ENCODE measurements at regions not wholly inside any gene's neighbourhood (a gene's known extent, or its start where the extent isn't known, plus 50 kb on each side); places are given as distances from the start of the nearest gene placed in this dataset.

- TF ChIP-seq CTCF (IDR thresholded peaks at IDR 0.05; ENCODE audit: unreplicated experiment), result no peak
- Mint-ChIP-seq H3K27me3 (ENCODE audit: insufficient read depth, unreplicated experiment) (no peaks in the 10 kb centered on the region), H3K27ac (ENCODE audit: low read depth, unreplicated experiment) (no peak overlapping the region), H3K4me1 (ENCODE audit: insufficient read depth, unreplicated experiment) (peaks cover 6% of the 10 kb centered on the region), H3K4me3 (ENCODE audit: unreplicated experiment) (no peak overlapping the region), H3K9me3 (ENCODE audit: unreplicated experiment) (no peaks in the 10 kb centered on the region), H3K36me3 (ENCODE audit: insufficient read depth, unreplicated experiment) (no peaks in the 10 kb centered on the region)
- no TSS peak for BruUV-seq (replicated peaks)
- POLR2A ChIA-PET, result interaction anchor here (1.4 to 1.8 kb wide), 2 partner anchors 8 to 11 kb away, joined by 4 to 6 read pairs; no protein-coding TSS in a partner anchor
- DNase-seq (ENCODE audit: unreplicated experiment), result no peak
- CTCF ChIA-PET, result no interaction called here
- intact Hi-C loops (cut with micrococcal nuclease), result no loop called here
Measured at GRCh38 chr1:55529017-55529416, 313.9 kb upstream of the USP24 start.

GRCh38 chr1:55527831-55528230, 312.7 kb upstream of the USP24 start:
- H3K36me3 Mint-ChIP-seq (ENCODE audit: insufficient read depth, unreplicated experiment), result no peaks in the 10 kb centered on the region
- TF ChIP-seq CTCF (IDR thresholded peaks at IDR 0.05; ENCODE audit: unreplicated experiment), result no peak
- no peaks in the 10 kb centered on the region for H3K9me3 Mint-ChIP-seq (ENCODE audit: unreplicated experiment)
- CTCF ChIA-PET, result interaction anchor here (0.7 kb wide), 1 partner anchor 939 kb away, joined by 4 read pairs; no protein-coding TSS in a partner anchor
- intact Hi-C loops (cut with micrococcal nuclease), result no loop called here
- H3K27ac Mint-ChIP-seq (ENCODE audit: low read depth, unreplicated experiment), result no peak overlapping the region
- POLR2A ChIA-PET, result no interaction called here
- H3K4me3 Mint-ChIP-seq (ENCODE audit: unreplicated experiment), result no peak overlapping the region
- no peak for DNase-seq (ENCODE audit: unreplicated experiment)
- H3K27me3 Mint-ChIP-seq (ENCODE audit: insufficient read depth, unreplicated experiment), result no peaks in the 10 kb centered on the region
- H3K4me1 Mint-ChIP-seq (ENCODE audit: insufficient read depth, unreplicated experiment), result peaks cover 6% of the 10 kb centered on the region
- BruUV-seq (replicated peaks), result no TSS peak

GRCh38 chr1:55526716-55527115, 311.6 kb upstream of the USP24 start:
- ChIA-PET POLR2A (no interaction called here), CTCF (interaction anchor here (0.7 to 0.8 kb wide), 2 partner anchors 9 to 15 kb away, joined by 3 read pairs; no protein-coding TSS in a partner anchor)
- Mint-ChIP-seq H3K4me3 (ENCODE audit: unreplicated experiment) (no peak overlapping the region), H3K9me3 (ENCODE audit: unreplicated experiment) (no peaks in the 10 kb centered on the region), H3K4me1 (ENCODE audit: insufficient read depth, unreplicated experiment) (peaks cover 5% of the 10 kb centered on the region), H3K27me3 (ENCODE audit: insufficient read depth, unreplicated experiment) (no peaks in the 10 kb centered on the region), H3K36me3 (ENCODE audit: insufficient read depth, unreplicated experiment) (no peaks in the 10 kb centered on the region), H3K27ac (ENCODE audit: low read depth, unreplicated experiment) (no peak overlapping the region)
- TF ChIP-seq CTCF (IDR thresholded peaks at IDR 0.05; ENCODE audit: unreplicated experiment), result no peak
- DNase-seq (ENCODE audit: unreplicated experiment), result no peak
- intact Hi-C loops (cut with micrococcal nuclease), result no loop called here
- BruUV-seq (replicated peaks), result no TSS peak

- no peak for TF ChIP-seq CTCF (IDR thresholded peaks at IDR 0.05; ENCODE audit: unreplicated experiment)
- Mint-ChIP-seq H3K27ac (ENCODE audit: low read depth, unreplicated experiment) (no peak overlapping the region), H3K4me1 (ENCODE audit: insufficient read depth, unreplicated experiment) (no peaks in the 10 kb centered on the region), H3K9me3 (ENCODE audit: unreplicated experiment) (no peaks in the 10 kb centered on the region), H3K36me3 (ENCODE audit: insufficient read depth, unreplicated experiment) (no peaks in the 10 kb centered on the region), H3K4me3 (ENCODE audit: unreplicated experiment) (no peak overlapping the region), H3K27me3 (ENCODE audit: insufficient read depth, unreplicated experiment) (no peaks in the 10 kb centered on the region)
- DNase-seq (ENCODE audit: unreplicated experiment), result no peak
- ChIA-PET POLR2A (no interaction called here), CTCF (interaction anchor here (1.0 to 1.3 kb wide), 2 partner anchors 11 to 87 kb away, joined by 3 to 4 read pairs; no protein-coding TSS in a partner anchor)
- intact Hi-C loops (cut with micrococcal nuclease), result no loop called here
- BruUV-seq (replicated peaks), result no TSS peak
Measured at GRCh38 chr1:55524006-55524405, 308.8 kb upstream of the USP24 start.

Data from MCF 10A (cell line).